GM18519 (cell line): ENCODE measurements at regions not wholly inside any gene's neighbourhood (a gene's known extent, or its start where the extent isn't known, plus 50 kb on each side); places are given as distances from the start of the nearest gene placed in this dataset.
"Not testable (repeated sequence)": the region's sequence is repeated elsewhere in the genome, so short reads cannot be mapped to it uniquely, and the experiment has no call there.

Experiments used
- ATAC-seq: cut with Tn5 transposase; IDR thresholded peaks from one replicate; pipeline ENCODE4 v1.9.1; 2021; ENCODE audit warnings: mild to moderate bottlenecking, moderate library complexity; ENCODE audit not compliant: unreplicated experiment, low FRiP score

DNA sequence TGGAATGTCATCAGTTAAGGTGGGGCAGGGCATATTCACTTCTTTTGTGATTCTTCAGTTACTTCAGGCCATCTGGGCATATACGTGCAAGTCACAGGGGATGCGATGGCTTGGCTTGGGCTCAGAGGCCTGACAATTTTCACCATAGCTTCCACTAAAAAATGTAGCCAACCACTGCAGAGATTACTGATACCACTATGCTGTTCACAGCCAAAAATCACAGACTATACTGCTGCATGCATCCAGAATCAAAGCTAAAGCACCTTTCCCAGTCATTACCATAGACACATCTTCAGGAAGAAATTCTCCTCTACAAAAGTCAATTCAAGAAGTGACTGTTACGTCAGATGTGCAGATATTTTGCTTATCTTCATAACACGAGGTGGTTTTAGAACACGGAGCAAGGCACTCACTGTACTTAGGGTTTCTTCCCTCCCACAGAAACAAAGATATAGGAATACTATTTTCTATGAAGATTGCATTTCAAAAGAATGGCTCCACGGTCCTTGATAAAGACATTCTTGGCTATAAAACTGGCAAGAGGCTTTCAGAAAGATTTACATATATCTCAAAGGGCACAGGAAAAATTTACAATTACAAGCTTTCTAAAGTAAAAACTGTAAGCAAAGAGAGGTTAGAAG lies 1556.6 kb upstream of the PRR20A start:
- no peak for ATAC-seq

DNA sequence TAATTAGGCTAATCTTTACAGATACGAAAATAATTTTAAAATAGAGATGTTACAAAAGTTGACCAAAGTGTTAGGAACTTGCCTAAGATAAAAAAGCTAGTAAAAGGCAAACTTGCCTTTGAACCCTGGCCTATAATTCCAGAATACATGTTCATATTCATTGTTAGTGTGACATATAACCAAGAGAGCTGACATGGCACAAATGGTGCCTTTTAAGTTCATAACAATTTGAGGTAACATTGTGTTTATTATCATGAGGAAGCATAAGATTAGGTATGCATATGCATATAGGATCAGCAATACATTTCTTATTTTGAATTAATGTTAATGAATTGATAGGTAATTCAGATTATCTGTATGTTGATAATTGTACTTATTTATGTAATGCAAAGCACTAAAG lies 1537.9 kb upstream of the PRR20A start:
- ATAC-seq: no peak

DNA sequence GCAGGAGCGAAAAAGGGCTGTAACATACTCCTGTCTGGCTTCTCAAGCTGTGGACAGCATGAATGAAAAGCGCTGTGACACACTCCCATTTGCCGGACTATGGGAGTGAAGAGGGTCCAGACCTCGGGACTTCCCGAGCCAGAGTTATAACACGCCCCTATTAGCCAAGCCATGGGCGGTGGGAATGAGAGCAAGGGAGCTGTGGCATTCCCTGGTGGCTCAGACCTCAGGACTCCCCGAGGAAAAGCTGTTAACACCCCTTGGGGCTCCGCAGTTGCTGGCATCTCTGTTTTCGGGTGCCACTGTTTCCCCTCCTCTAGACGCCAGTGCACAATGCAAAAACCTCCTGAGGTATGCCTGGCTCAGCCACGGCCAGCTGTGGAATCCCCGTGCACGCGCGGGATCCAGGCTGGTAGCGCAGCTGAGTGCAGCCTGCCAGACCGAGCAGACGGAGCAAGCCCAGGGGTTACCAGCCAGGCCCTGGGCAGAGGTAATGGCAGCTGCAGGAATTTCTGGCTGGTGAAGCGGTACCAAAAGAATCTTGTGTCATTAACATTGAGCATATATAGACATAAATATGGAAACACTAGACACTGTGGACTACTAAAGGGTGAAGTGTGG lies 1534.6 kb upstream of the PRR20A start:
- no peak for ATAC-seq

DNA sequence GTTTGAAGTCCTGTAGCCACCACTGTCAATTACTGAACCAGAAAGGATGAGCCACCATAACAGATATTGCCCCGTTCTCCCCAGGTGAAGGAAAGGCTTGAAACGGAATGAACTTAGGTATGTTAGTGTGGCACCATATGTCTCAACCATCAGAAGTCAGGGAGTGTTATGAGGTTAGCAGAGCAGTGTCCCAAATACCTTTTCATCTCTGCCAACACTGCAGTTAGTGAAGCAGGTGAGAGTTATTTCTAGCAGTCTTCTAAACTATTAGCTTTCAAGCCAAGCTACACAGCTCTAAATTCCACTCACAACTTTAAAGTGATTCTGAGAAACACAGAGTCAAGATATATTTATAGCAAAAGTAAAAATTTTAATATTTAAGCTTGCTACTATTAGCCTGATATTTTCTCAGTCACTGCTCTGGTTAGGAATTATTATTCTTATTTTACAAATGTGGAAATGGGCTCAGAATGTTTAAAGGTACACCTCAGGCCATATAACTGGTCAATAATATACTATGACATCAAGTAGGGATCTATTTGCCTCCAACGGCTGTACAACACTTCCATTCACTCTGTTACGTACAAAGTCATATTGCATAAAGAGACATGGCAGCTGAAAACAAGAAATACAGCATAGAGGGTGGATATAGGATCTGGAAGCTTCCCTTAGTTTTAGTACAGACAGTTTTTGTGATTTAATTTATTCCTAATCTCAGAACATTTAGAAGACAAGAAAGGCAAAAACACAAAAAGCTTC lies 1527.1 kb upstream of the PRR20A start:
- ATAC-seq: no peak

DNA sequence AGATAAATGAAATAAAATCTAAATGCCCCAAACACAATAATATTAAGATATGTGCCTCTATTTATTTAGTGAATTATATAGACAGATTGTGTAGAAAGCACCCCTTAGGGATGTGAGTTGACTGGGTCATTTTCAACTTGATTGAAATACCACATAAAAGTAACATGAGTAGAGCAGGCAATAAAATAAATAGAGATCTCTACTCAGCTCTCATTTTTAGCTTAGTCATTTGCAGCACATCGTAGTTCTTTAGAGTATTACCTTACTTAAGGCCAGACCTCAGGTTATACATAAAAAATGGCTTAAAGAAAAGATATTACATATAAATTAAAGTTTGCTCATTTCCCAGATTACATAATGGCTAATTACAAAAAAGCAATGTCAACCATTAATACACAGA lies 1525.6 kb upstream of the PRR20A start:
- ATAC-seq: no peak

DNA sequence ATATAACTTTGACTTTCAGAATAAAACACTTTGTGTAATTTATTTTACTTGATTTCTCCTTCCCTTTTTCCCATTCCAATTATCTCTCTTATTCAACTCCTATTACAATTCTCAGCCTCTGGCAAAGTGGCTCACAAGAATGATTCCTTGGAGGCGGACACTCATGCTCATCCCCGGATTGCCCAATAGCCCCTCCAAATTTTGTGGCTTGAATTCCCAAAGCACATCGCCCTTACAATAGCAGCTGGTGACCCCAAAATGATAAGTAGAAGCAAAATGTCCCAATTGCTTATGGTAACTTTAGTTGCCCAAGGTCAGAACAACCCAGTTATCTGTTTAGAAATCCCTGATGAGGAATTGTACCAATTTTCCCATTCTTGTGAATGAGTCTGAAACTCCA lies 1523.5 kb upstream of the PRR20A start:
- no peak for ATAC-seq

DNA sequence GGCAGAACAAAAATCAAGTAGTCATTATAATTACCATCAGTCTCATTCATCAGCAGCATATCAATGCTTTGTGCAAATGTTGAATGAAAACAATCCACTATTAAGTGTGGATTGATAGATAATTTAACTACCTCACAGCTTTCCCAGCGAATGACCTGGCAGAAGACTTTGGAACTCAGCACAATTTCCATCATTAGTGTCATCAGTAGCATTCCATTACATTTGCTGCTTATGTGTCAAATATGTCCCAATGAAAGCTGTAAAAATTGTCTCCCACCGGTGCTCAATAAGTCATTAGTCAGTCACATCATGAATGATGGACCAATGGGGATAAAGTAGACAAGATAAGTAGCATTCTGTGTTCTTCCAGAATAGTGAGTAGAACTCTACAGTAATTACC lies 1513.5 kb upstream of the PRR20A start:
- ATAC-seq: no peak

DNA sequence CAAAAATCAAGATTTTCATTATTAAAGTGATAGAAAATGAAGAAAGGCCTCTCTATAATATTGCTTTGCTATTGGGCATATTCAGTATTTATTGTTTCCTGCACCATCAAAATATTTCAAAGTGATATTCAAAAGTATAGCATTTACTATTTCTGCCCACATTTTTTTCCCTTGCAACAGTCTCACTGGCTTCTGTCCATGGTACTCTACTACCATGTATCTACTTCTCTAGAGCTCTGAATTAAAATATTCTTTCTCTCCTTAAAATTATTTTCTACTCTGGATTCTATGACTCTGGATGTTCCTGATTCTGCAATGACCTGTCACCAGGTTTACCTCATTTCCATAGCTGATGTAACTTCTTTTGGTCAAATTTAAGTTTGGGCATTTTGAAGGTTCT lies 1508.3 kb upstream of the PRR20A start:
- no peak for ATAC-seq

DNA sequence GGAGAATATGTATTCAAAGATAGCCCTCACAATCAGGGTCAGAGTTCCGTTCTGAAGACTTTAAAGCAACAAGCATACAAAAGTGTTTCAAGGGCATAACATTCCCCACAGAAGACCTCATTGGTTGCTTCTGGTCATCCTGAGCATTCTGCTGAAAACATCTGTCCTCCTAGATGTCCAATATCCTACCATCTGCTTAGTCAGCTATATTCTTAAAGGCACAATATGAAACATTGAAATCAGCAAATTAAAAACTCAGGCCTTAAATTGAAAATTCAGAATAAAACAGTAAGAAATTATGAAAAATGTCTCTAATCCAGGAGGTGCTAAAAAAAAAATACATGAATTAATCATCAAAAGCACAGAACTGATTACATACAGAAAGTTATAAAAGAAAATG lies 1491.2 kb upstream of the PRR20A start:
- ATAC-seq: no peak

DNA sequence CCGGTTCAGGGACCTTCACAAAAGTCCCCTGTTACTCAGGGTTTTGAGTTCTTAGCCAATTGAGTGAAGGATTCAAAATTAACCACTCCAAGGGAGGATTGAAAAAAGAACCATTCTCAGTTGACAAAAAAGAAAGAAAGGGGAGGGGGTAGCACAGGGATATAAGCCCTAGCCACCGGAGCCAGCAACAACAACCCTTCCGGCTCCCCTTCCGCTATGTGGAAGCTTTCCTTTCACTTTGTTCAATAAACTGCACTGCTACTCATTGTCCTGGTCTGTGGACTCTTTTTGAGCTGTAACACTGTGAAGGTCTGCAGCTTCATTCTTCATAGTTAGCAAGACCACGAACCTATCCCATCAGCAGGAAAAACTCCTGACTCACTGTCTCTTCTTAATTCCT lies 1488.1 kb upstream of the PRR20A start:
- ATAC-seq: no peak

DNA sequence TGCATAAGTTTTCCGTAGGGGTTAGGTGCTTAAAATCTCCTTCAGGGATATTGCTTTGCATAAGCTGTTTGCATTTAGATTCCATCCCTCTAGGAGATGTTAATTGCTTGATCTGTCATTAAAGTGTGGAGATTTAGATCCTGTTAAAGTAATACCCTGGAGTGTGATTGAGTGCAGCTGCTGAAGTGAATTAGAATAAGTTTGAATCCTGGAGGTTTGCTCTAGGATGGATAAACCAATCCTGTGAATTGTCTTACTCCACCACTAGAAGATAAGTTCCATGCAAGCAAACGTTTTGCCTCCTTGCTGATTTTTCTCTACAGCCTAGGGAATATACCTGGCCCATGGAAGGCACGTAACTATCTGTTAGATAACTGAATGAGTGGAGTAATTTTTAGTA lies 1487.2 kb upstream of the PRR20A start:
- no peak for ATAC-seq

DNA sequence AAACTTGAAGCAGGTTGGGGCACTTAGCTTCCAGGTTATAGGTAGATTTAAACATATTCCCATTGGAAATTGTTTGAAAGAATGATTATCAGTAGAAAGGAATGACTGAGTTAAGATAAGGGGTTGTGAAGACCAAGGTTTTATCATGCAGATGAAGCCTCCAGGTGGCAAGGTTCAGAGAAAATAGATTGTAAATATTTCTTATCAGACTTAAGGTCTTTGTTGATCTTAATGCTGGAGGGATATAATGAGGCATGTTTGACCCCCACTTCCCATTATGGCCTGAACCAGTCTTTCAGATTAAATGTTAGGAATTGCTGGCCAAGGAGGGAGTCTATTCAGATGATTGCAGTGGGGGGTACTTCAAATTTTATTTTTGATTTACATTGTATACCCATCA lies 1486.5 kb upstream of the PRR20A start:
- ATAC-seq: no peak

DNA sequence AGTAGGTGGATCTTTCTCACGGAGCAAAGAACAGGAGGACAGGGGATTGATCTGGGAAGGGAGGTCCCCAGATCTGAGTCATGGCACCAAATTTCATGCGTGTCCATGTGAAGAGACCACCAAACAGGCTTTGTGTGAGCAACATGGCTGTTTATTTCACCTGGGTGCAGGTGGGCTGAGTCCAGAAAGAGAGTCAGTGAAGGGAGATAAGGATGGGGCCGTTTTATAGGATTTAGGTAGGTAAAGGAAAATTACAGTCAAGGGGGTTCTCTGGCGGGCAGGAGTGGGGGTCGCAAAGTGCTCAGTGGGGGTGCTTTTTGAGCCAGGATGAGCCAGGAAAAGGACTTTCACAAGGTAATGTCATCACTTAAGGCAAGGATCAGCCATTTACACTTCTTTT lies 1480.5 kb upstream of the PRR20A start:
- not testable (repeated sequence) for ATAC-seq

DNA sequence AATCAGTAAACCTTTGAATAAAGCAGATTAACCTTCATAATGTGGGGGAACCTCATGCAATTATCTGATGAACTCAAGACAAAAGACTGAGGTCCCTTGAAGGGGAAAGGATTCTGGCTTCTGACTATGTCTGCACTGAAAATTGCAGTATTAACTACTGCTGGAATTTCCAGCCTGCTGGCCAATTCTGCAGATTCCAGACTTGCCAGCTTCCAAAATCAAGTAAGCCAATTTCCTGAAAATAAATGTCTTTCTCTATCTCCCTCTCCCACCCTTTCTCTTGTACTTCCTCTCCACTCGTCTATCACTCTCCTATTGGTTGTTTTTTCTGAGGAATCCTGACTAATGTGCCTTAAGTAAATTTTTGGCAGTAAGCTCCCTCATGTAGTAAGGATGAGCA lies 1479.9 kb upstream of the PRR20A start:
- no peak for ATAC-seq

DNA sequence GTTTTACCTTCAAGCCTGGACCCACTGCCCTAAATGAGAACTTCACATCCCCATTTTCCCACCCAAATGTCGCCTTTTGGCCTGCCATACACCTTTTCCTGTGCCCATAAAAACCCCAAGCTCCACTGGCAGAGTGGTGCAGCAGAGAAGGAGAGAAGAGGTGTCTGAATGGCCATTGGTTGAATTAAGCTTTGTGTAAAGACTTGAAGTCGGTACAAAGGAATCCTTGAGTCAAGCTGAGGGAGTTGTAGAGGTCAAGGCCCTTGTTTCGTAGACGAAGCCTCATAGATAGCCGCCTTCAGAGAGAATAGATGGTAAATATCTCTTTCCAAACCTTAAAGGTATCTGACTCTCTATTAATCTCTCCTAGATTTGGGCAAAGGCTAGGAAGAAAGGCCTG lies 1479.2 kb upstream of the PRR20A start:
- ATAC-seq: no peak

DNA sequence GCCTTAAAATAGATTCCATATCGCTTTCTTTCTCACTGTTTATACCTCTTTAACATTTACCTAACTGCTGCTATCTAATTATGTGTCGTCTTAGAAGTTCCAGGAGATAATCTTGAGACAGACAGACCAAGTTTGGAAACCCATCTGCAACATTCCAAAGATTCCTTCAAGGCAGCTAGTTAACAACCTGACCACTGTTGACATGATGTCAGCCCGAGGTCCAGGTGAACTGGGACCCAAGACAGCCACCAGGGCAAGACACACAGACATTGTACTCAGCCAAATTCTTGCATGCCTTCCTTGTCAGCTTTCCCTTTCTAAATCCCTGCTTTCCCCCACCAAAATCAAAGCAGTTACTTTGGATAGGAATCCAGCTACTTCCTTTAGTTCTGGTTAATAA lies 1476.5 kb upstream of the PRR20A start:
- no peak for ATAC-seq

DNA sequence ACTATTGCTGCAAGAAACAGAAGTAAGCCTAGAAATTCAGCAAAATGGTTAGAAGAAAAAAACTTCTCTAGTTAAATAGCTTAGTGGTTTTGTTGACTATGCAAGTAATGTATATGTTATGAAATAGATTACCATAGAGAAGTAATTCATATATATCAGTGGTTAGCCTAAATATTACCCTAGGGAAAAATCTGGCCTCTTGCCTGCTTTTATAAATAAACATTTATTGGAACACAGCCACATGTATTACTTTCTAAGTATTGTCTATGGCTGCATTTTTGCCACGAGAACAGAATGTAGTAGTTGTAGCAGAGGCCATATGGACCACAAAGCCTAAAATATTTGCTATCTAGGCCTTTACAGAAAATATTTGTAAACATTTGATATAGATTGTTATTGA lies 1471.7 kb upstream of the PRR20A start:
- ATAC-seq: no peak

DNA sequence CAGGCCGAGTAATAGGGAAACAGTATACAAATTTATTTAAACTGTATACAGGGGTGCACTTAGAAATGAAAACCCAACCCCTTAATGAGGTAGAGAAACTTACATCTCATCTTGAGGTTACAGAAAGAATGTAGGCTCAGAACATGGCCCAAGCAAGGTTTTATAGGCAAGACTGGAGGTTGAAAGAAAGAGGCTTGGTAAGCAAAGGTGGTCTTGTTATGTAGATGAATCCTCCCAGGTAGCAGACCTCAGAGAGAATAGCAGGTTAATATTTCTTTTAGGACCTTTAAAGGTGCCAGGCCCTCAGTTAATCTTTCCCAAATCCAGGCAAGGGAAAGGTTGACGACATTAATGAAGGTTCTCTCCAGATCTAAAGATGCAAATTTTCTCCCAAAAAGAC lies 1466.8 kb upstream of the PRR20A start:
- no peak for ATAC-seq

DNA sequence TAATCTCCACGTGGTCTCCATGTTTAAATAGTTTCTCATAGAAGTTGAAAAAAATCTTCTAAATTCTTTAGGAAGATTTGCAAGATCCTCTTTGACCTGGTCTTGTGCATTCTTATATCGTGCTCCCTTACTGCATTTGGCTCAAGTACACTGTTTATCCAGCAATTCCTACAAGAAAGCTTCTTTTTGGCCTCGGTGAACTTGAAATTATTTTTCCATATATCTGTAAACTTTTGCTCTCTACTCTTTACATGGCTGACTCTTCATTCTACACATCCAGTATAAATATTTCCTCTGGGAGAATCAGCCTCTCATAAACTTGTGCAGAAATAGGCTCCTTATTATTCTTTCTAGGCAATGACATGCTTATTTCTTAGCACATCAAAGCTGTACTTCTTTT lies 1457.9 kb upstream of the PRR20A start:
- no peak for ATAC-seq

DNA sequence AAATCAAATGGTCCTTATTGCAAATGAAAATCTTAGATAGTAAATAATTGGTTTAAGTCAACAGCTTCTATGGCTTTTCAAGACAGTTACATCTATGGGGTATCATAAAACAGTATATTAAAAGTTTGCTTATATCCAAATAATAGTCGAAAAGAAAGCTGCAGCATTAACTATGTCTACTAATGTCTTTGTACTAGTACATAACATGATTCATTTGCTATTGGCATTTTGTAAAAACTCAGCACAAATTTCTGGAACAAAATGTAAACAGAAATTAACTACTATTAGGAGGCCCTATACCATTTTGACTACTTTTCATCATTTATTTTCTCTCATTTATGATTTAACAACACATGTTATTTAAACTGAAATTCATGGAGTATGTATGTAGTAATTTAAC lies 1435.2 kb upstream of the PRR20A start:
- ATAC-seq: no peak

DNA sequence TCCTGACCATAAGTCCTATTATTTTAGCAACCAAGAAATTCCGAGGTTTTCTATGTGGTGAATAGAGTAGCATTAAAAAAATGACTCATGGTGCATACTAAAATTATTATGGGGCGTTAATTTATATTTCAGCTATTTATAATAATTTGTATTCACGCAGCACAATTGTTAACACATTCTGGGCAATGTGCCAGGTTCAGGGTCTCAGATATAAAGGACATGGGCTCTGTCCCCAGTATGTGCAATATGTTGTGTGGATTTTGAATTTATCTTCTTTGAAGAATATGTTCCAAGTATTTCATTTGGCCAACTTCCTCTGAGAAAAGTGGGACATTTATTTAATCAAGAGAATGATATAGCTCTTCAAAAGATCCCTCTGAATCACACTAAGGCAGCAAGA lies 1434.7 kb upstream of the PRR20A start:
- ATAC-seq: no peak

DNA sequence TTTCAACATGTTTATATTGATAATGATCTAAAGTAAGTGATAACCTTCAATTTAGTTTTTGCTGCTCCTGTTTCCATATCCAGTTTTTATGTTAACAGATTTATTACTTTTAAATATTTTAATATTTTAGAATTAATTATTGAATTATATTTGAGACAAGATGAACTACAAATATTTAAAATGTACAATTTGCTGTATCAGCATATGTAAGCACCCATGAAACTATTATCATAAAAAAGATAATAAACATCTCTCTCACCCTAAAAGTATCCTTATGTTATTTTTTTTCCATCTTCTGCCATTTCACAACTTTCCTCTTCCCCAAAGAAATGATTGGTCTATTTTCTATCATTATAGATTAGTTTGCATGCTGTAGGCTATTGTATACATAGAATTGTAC lies 1426.6 kb upstream of the PRR20A start:
- no peak for ATAC-seq
